ENCODE measurements at regions not wholly inside any gene's neighbourhood (a gene's known extent, or its start where the extent isn't known, plus 50 kb on each side); places are given as distances from the start of the nearest gene placed in this dataset.

DNA sequence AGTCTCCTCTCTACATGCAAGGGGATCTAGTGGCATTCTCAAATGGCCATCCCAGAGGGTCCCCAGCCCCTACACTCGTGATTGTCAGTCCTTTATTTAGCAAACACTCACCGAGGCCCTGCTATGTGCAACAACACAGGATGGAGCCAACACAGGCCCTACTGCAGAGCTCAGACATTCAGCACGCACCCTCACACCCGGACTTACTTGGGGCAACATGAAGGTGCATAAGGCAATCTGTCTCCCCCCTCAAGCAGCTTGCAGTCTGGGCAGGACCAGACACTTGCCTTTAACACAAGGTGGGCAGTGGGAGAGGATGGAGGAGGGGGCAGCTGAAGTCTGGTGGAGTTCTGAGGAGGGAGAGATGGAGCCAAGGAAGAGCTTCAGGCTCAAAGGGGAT lies 258.4 kb downstream of the XXYLT1 start:
- TF ChIP-seq, protein P1, sequence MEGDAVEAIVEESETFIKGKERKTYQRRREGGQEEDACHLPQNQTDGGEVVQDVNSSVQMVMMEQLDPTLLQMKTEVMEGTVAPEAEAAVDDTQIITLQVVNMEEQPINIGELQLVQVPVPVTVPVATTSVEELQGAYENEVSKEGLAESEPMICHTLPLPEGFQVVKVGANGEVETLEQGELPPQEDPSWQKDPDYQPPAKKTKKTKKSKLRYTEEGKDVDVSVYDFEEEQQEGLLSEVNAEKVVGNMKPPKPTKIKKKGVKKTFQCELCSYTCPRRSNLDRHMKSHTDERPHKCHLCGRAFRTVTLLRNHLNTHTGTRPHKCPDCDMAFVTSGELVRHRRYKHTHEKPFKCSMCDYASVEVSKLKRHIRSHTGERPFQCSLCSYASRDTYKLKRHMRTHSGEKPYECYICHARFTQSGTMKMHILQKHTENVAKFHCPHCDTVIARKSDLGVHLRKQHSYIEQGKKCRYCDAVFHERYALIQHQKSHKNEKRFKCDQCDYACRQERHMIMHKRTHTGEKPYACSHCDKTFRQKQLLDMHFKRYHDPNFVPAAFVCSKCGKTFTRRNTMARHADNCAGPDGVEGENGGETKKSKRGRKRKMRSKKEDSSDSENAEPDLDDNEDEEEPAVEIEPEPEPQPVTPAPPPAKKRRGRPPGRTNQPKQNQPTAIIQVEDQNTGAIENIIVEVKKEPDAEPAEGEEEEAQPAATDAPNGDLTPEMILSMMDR (IDR thresholded peaks at IDR 0.05) = no peak
- no peak for TF ChIP-seq EZH2 (IDR thresholded peaks at IDR 0.05; ENCODE audit: borderline replicate concordance, insufficient read depth, low read depth, low read length, poor library complexity, severe bottlenecking)

All from B cell (primary cell).